ENCODE measurements at regions not wholly inside any gene's neighbourhood (a gene's known extent, or its start where the extent isn't known, plus 50 kb on each side); places are given as distances from the start of the nearest gene placed in this dataset.
A peak's percentile ranks its signal among the peaks of the same experiment; 100 is the strongest.

GRCh38 chr10:28432210-28432676 lies 100.7 kb upstream of the WAC start (continued):
- TF ChIP-seq NCOA4 (IDR thresholded peaks at IDR 0.05; ENCODE audit: partially characterized antibody): no peak
- no peak for TF ChIP-seq STAT6 (CRISPR knock-in tag; IDR thresholded peaks at IDR 0.05)
- TF ChIP-seq NEUROD1 (IDR thresholded peaks at IDR 0.05; ENCODE audit: borderline replicate concordance, low read depth, low read length, partially characterized antibody): no peak
- TF ChIP-seq ZNF707 (CRISPR knock-in tag; conservative IDR thresholded peaks at IDR 0.05): no peak
- no peak for TF ChIP-seq AFF4 (CRISPR knock-in tag; IDR thresholded peaks at IDR 0.05)
- TF ChIP-seq ZBTB1 (CRISPR knock-in tag; IDR thresholded peaks at IDR 0.05; ENCODE audit: borderline replicate concordance, low read depth): no peak
- TF ChIP-seq CC2D1A (IDR thresholded peaks at IDR 0.05): peak; percentile 38; the same call in 1 of the 2 replicates
- TF ChIP-seq SPI1 (IDR thresholded peaks at IDR 0.05; ENCODE audit: borderline replicate concordance, low read depth, low read length): peak; percentile 18; the same call in 1 of the 2 replicates
- no peak for TF ChIP-seq NFIX (CRISPR knock-in tag; IDR thresholded peaks at IDR 0.05; ENCODE audit: low read depth)
- TF ChIP-seq CUX1 (CRISPR knock-in tag; IDR thresholded peaks at IDR 0.05): no peak
- peak in 1 of 3 experiments; percentile 56 for TF ChIP-seq YY1 (IDR thresholded peaks at IDR 0.05; ENCODE audit: borderline replicate concordance in 1 of 3, control insufficient read depth in 1 of 3, extremely low read depth in 1 of 3, insufficient read depth in 3 of 3, insufficient read length in 1 of 3, insufficient replicate concordance in 2 of 3, low read depth in 1 of 3, low read length in 2 of 3)
- TF ChIP-seq TEAD1 (CRISPR knock-in tag; IDR thresholded peaks at IDR 0.05): no peak
- no peak for TF ChIP-seq ZNF699 (CRISPR knock-in tag; IDR thresholded peaks at IDR 0.05; ENCODE audit: insufficient replicate concordance)
- TF ChIP-seq KDM4B (IDR thresholded peaks at IDR 0.05; ENCODE audit: borderline replicate concordance in 2 of 2, low read depth in 1 of 2): no peak
- TF ChIP-seq SIRT6 (IDR thresholded peaks at IDR 0.05; ENCODE audit: low read depth, low read length): no peak
